SK-N-SH (cell line): ENCODE measurements at regions not wholly inside any gene's neighbourhood (a gene's known extent, or its start where the extent isn't known, plus 50 kb on each side); places are given as distances from the start of the nearest gene placed in this dataset.

Experiments
- CTCF ChIA-PET: fragments of 300-600, 350-600 bp; formaldehyde crosslinking; extraction: SDS; loops from one replicate; lab custom pipeline; 2021; lab: Yijun Ruan, JAX
- POLR2A ChIA-PET: fragments of 350-600 bp; sonication (Branson Sonifier 250); formaldehyde crosslinking; extraction: SDS; loops from one replicate; lab custom pipeline; 2020; ENCODE audit warnings: antibody characterized with exemption, inconsistent platforms; lab: Yijun Ruan, JAX
- DNase-seq: peaks from one replicate; pipeline ENCODE4 v3.0.0; 2012
- H2AFZ ChIP-seq: fragments of 200-600 bp; sonication (generic); 2 replicates; pipeline ENCODE4 v1.8.1; 2016; ENCODE audit warnings: antibody characterized with exemption, mild to moderate bottlenecking, low read depth
- H3F3A ChIP-seq: fragments of 200-600 bp; sonication (generic); replicated peaks from 2 replicates; pipeline ENCODE3; 2016; ENCODE audit warnings: antibody characterized with exemption, mild to moderate bottlenecking; ENCODE audit not compliant: insufficient read depth
- H3K27ac ChIP-seq, 2 experiments: fragments of 200-500 bp in 1 of 2; fragments of 200-600 bp in 1 of 2; sonication (Bioruptor generic) in 1 of 2; sonication (generic), shearing (Covaris generic) in 1 of 2; 2 replicates each; pipeline versions ENCODE4 v1.5.1 to v1.6.1; 2014 to 2016; ENCODE audit warnings: low read depth in 2 of 2, inconsistent platforms in 1 of 2, low read length in 1 of 2, mild to moderate bottlenecking in 1 of 2, mixed read lengths in 1 of 2
- H3K27me3 ChIP-seq: fragments of 200-600 bp; sonication (generic), shearing (Covaris generic); 2 replicates; pipeline ENCODE4 v1.6.1; 2016; ENCODE audit warnings: mixed run types; ENCODE audit not compliant: insufficient read depth
- H3K36me3 ChIP-seq, 2 experiments: fragments of 200-500 bp in 1 of 2; fragments of 200-600 bp in 1 of 2; sonication (Bioruptor generic) in 1 of 2; sonication (generic) in 1 of 2; replicated peaks in 1 of 2; 2 replicates each; pipeline versions ENCODE3 to v1.5.1; 2014 to 2016; ENCODE audit warnings: low read length in 1 of 2, mild to moderate bottlenecking in 1 of 2; ENCODE audit not compliant: insufficient read depth in 2 of 2, control insufficient read depth in 1 of 2
- H3K4me1 ChIP-seq, 2 experiments: fragments of 200-500 bp in 1 of 2; fragments of 200-600 bp in 1 of 2; sonication (Bioruptor generic) in 1 of 2; sonication (generic), shearing (Covaris generic) in 1 of 2; 2 replicates each; pipeline versions ENCODE4 v1.5.1 to v1.6.1; 2014 to 2016; ENCODE audit warnings: low read depth in 1 of 2, low read length in 1 of 2, mixed run types in 1 of 2; ENCODE audit not compliant: insufficient read depth in 2 of 2, control insufficient read depth in 1 of 2
- H3K4me2 ChIP-seq: fragments of 200-600 bp; sonication (generic), shearing (Covaris generic); 2 replicates; pipeline ENCODE4 v1.6.1; 2017; ENCODE audit warnings: mixed run types
- H3K4me3 ChIP-seq, 2 experiments: fragments of 200-500 bp in 1 of 2; fragments of 200-600 bp in 1 of 2; sonication (Bioruptor generic) in 1 of 2; sonication (generic), shearing (Covaris generic) in 1 of 2; 2 replicates each; pipeline versions ENCODE4 v1.5.1 to v1.8.1; 2014 to 2016; ENCODE audit warnings: low read depth in 2 of 2, inconsistent platforms in 1 of 2, low read length in 1 of 2, mild to moderate bottlenecking in 1 of 2, mixed read lengths in 1 of 2, moderate library complexity in 1 of 2
- H3K79me2 ChIP-seq: fragments of 200-600 bp; sonication (generic); 2 replicates; pipeline ENCODE4 v1.8.1; 2017; ENCODE audit warnings: mild to moderate bottlenecking; ENCODE audit not compliant: insufficient read depth
- H3K9ac ChIP-seq: fragments of 200-600 bp; sonication (generic); 2 replicates; pipeline ENCODE4 v1.6.1; 2017; ENCODE audit warnings: mixed run types
- H3K9me2 ChIP-seq: fragments of 200-600 bp; sonication (generic); 2 replicates; pipeline ENCODE4 v1.6.1; 2017; ENCODE audit warnings: mixed run types
- H3K9me3 ChIP-seq: fragments of 200-600 bp; sonication (generic); 2 replicates; pipeline ENCODE4 v1.6.1; 2017; ENCODE audit warnings: mixed run types, mild to moderate bottlenecking, moderate library complexity
- H4K20me1 ChIP-seq: fragments of 200-600 bp; sonication (generic); 2 replicates; pipeline ENCODE4 v1.6.1; 2017; ENCODE audit warnings: mild to moderate bottlenecking, mixed run types; ENCODE audit not compliant: insufficient read depth
- GATA2 ChIP-seq: sonication (generic); formaldehyde crosslinking; IDR thresholded peaks from 2 replicates; pipeline ENCODE4 v1.5.0; 2020; ENCODE audit warnings: mild to moderate bottlenecking, missing genetic modification reagents
- MEF2A ChIP-seq: IDR thresholded peaks from 2 replicates; pipeline ENCODE4 v1.4.0; 2012; ENCODE audit warnings: low read depth, borderline replicate concordance
- POLR2AphosphoS5 ChIP-seq: IDR thresholded peaks from 2 replicates; pipeline ENCODE4 v1.6.1; 2012; ENCODE audit warnings: low read depth, low read length
- RAD21 ChIP-seq: IDR thresholded peaks from 2 replicates; pipeline ENCODE4 v1.6.1; 2012; ENCODE audit warnings: mild to moderate bottlenecking, low read length
- RCOR1 ChIP-seq: fragments of 150-350 bp; IDR thresholded peaks from 2 replicates; pipeline ENCODE4 v1.6.1; 2017; ENCODE audit warnings: antibody characterized with exemption, low read length
- RFX5 ChIP-seq: IDR thresholded peaks from 2 replicates; pipeline ENCODE4 v1.6.1; 2012; ENCODE audit warnings: mild to moderate bottlenecking, improper control_type of control experiment, low read length
- SMC3 ChIP-seq: IDR thresholded peaks from 2 replicates; pipeline ENCODE4 v1.6.1; 2012; ENCODE audit warnings: low read depth, low read length, improper control_type of control experiment
- TAF1 ChIP-seq: IDR thresholded peaks from 2 replicates; pipeline ENCODE4 v1.6.1; 2012; ENCODE audit warnings: low read depth, mild to moderate bottlenecking, low read length, moderate library complexity, borderline replicate concordance
- TCF12 ChIP-seq: IDR thresholded peaks from 2 replicates; pipeline ENCODE4 v1.4.0; 2012
- TEAD4 ChIP-seq: IDR thresholded peaks from 2 replicates; pipeline ENCODE4 v1.4.0; 2012; ENCODE audit warnings: mild to moderate bottlenecking, borderline replicate concordance; ENCODE audit not compliant: insufficient read depth
- WGBS: methylation state at CpG from one replicate; pipeline ENCODE4 v1.1.6; 2017; ENCODE audit warnings: low lambda C conversion rate; 5-methylcytosine and 5-hydroxymethylcytosine counted together
- TF ChIP-seq, protein P1 (sequence below): IDR thresholded peaks from 2 replicates; pipeline ENCODE4 v1.6.1; 2012; ENCODE audit warnings: mild to moderate bottlenecking, low read depth, low read length, moderate library complexity
- TF ChIP-seq, protein P2 (sequence below): IDR thresholded peaks from 2 replicates; pipeline ENCODE4; 2012
- TF ChIP-seq, protein P3 (sequence below): IDR thresholded peaks from 2 replicates; pipeline ENCODE4 v1.4.0; 2012; ENCODE audit warnings: low read depth
- TF ChIP-seq, protein P4 (sequence below): fragments of 150-350 bp; IDR thresholded peaks from 2 replicates; pipeline ENCODE4 v1.6.1; 2016; ENCODE audit warnings: mild to moderate bottlenecking, low read depth, low read length

DNA sequence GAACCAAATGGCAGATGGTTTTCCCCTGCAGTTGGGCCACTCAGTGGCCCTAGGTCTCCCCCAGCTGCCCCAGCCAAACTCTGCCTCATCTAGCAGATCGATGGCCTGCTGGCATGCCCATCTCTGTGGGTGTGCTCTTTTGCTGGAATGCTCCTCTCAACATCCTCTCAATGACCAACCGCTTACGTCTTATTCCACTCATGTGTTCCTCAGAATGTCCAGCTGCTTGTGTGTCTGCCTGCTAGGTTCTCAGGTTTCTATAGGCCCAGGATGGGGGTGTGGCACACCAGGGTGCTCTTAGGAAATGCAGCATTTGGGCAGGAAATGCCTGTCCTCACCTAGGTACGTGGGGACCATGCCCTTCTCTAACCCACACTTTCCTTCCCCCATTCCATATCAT lies 509.9 kb upstream of the SYNCRIP start:
- Histone ChIP-seq H3K4me1 (no peaks in the 10 kb centered on the region), H3K27me3 (no peaks in the 10 kb centered on the region), H3K9ac (no peak overlapping the region), H3K27ac (no peak overlapping the region), H3F3A (no peaks in the 10 kb centered on the region), H3K9me2 (no peaks in the 10 kb centered on the region), H3K36me3 (no peaks in the 10 kb centered on the region), H3K4me3 (no peak overlapping the region), H3K9me3 (no peaks in the 10 kb centered on the region), H4K20me1 (no peaks in the 10 kb centered on the region), H3K4me2 (no peak overlapping the region), H2AFZ (no peak overlapping the region), H3K79me2 (no peaks in the 10 kb centered on the region)
- 47% methylated on average over 4 of the region's 4 CpGs for WGBS
- no peak for DNase-seq
- POLR2A ChIA-PET = no interaction called here
- TF ChIP-seq, protein P1, sequence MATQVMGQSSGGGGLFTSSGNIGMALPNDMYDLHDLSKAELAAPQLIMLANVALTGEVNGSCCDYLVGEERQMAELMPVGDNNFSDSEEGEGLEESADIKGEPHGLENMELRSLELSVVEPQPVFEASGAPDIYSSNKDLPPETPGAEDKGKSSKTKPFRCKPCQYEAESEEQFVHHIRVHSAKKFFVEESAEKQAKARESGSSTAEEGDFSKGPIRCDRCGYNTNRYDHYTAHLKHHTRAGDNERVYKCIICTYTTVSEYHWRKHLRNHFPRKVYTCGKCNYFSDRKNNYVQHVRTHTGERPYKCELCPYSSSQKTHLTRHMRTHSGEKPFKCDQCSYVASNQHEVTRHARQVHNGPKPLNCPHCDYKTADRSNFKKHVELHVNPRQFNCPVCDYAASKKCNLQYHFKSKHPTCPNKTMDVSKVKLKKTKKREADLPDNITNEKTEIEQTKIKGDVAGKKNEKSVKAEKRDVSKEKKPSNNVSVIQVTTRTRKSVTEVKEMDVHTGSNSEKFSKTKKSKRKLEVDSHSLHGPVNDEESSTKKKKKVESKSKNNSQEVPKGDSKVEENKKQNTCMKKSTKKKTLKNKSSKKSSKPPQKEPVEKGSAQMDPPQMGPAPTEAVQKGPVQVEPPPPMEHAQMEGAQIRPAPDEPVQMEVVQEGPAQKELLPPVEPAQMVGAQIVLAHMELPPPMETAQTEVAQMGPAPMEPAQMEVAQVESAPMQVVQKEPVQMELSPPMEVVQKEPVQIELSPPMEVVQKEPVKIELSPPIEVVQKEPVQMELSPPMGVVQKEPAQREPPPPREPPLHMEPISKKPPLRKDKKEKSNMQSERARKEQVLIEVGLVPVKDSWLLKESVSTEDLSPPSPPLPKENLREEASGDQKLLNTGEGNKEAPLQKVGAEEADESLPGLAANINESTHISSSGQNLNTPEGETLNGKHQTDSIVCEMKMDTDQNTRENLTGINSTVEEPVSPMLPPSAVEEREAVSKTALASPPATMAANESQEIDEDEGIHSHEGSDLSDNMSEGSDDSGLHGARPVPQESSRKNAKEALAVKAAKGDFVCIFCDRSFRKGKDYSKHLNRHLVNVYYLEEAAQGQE = no peak
- TF ChIP-seq, protein P2, sequence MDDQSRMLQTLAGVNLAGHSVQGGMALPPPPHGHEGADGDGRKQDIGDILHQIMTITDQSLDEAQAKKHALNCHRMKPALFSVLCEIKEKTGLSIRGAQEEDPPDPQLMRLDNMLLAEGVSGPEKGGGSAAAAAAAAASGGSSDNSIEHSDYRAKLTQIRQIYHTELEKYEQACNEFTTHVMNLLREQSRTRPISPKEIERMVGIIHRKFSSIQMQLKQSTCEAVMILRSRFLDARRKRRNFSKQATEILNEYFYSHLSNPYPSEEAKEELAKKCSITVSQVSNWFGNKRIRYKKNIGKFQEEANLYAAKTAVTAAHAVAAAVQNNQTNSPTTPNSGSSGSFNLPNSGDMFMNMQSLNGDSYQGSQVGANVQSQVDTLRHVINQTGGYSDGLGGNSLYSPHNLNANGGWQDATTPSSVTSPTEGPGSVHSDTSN = no peak
- TF ChIP-seq TCF12 = no peak
- no peak for TF ChIP-seq GATA2 (CRISPR knock-in tag)
- no peak for TF ChIP-seq RAD21
- TF ChIP-seq TEAD4 = no peak
- TF ChIP-seq, protein P3, sequence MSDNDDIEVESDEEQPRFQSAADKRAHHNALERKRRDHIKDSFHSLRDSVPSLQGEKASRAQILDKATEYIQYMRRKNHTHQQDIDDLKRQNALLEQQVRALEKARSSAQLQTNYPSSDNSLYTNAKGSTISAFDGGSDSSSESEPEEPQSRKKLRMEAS = no peak
- TF ChIP-seq POLR2AphosphoS5 = no peak
- TF ChIP-seq RCOR1 = no peak
- no peak for TF ChIP-seq TAF1
- TF ChIP-seq RFX5 = no peak
- TF ChIP-seq, protein P4, sequence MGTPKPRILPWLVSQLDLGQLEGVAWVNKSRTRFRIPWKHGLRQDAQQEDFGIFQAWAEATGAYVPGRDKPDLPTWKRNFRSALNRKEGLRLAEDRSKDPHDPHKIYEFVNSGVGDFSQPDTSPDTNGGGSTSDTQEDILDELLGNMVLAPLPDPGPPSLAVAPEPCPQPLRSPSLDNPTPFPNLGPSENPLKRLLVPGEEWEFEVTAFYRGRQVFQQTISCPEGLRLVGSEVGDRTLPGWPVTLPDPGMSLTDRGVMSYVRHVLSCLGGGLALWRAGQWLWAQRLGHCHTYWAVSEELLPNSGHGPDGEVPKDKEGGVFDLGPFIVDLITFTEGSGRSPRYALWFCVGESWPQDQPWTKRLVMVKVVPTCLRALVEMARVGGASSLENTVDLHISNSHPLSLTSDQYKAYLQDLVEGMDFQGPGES = no peak
- TF ChIP-seq MEF2A = no peak
- TF ChIP-seq SMC3 = no peak
- CTCF ChIA-PET = interaction anchor here (0.9 kb wide), 1 partner anchor 120 kb away, joined by 3 read pairs; no protein-coding TSS in a partner anchor
